ENCODE measurements at regions not wholly inside any gene's neighbourhood (a gene's known extent, or its start where the extent isn't known, plus 50 kb on each side); places are given as distances from the start of the nearest gene placed in this dataset.

DNA sequence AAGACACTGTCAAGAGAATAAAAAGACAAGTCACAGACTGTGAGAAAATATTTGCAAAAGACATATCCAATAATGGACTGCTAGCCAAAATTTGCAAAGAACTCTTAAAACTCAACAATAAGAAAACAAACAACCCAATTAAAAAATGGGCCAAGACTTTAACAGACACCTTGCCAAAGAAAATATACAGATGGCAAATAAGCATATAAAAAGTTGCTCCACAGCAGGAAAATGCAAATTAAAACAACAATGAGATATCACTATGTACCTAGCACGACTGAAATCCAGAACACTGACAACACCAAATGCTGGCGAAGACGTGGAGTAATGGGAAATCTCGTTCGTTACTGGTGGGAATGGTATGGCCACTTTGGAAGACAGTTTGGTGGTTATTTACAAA is 228.9 kb downstream of the TTC8 start:
- TF ChIP-seq SIN3A (IDR thresholded peaks at IDR 0.05; ENCODE audit: borderline replicate concordance, insufficient read depth, low read length), result no peak
- TF ChIP-seq TAF1 (IDR thresholded peaks at IDR 0.05; ENCODE audit: borderline replicate concordance, insufficient read depth, low read length), result no peak
- TF ChIP-seq POLR2AphosphoS5 (IDR thresholded peaks at IDR 0.05; ENCODE audit: low read depth, low read length), result no peak
- TF ChIP-seq, protein P1, sequence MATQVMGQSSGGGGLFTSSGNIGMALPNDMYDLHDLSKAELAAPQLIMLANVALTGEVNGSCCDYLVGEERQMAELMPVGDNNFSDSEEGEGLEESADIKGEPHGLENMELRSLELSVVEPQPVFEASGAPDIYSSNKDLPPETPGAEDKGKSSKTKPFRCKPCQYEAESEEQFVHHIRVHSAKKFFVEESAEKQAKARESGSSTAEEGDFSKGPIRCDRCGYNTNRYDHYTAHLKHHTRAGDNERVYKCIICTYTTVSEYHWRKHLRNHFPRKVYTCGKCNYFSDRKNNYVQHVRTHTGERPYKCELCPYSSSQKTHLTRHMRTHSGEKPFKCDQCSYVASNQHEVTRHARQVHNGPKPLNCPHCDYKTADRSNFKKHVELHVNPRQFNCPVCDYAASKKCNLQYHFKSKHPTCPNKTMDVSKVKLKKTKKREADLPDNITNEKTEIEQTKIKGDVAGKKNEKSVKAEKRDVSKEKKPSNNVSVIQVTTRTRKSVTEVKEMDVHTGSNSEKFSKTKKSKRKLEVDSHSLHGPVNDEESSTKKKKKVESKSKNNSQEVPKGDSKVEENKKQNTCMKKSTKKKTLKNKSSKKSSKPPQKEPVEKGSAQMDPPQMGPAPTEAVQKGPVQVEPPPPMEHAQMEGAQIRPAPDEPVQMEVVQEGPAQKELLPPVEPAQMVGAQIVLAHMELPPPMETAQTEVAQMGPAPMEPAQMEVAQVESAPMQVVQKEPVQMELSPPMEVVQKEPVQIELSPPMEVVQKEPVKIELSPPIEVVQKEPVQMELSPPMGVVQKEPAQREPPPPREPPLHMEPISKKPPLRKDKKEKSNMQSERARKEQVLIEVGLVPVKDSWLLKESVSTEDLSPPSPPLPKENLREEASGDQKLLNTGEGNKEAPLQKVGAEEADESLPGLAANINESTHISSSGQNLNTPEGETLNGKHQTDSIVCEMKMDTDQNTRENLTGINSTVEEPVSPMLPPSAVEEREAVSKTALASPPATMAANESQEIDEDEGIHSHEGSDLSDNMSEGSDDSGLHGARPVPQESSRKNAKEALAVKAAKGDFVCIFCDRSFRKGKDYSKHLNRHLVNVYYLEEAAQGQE (IDR thresholded peaks at IDR 0.05; ENCODE audit: insufficient read depth in 1 of 2, low read depth in 2 of 2, low read length in 2 of 2), result no peak
- no peak for TF ChIP-seq FOXP2 (optimal IDR thresholded peaks at IDR 0.05; ENCODE audit: borderline replicate concordance, extremely low read depth, extremely low read length, insufficient read depth)

GRCh38 chr14:89056394-89056793 is 231.9 kb downstream of the TTC8 start:
- TF ChIP-seq TAF1 (IDR thresholded peaks at IDR 0.05; ENCODE audit: borderline replicate concordance, insufficient read depth, low read length) (no peak), POLR2AphosphoS5 (IDR thresholded peaks at IDR 0.05; ENCODE audit: low read depth, low read length) (no peak), FOXP2 (optimal IDR thresholded peaks at IDR 0.05; ENCODE audit: borderline replicate concordance, extremely low read depth, extremely low read length, insufficient read depth) (no peak), SIN3A (IDR thresholded peaks at IDR 0.05; ENCODE audit: borderline replicate concordance, insufficient read depth, low read length) (no peak)
- TF ChIP-seq, protein P1 (IDR thresholded peaks at IDR 0.05; ENCODE audit: insufficient read depth in 1 of 2, low read depth in 2 of 2, low read length in 2 of 2), result no peak

- TF ChIP-seq SIN3A (IDR thresholded peaks at IDR 0.05; ENCODE audit: borderline replicate concordance, insufficient read depth, low read length) (no peak), TAF1 (IDR thresholded peaks at IDR 0.05; ENCODE audit: borderline replicate concordance, insufficient read depth, low read length) (no peak), POLR2AphosphoS5 (IDR thresholded peaks at IDR 0.05; ENCODE audit: low read depth, low read length) (no peak)
These were observed 234.2 kb downstream of the TTC8 start for GRCh38 chr14:89058697-89059096.

DNA sequence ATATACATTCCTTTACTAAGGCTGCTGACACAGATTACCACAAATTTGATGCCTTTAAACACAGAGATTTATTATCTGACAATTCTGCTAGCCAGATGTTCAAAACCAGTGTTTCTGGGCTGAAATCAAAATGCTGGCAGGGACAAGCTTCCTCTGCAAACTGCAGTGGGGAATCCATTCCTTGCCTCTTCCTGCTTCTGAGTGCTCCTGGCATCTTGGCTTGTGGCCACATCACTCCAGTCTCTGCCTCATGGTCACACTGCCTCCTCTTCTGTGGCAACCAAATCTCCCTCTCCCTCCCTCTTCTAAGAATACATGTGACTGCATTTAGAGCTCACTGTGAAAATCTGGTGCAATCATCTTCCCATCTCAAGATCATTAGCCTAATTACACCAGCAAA is 235.7 kb downstream of the TTC8 start:
- no peak for TF ChIP-seq SIN3A (IDR thresholded peaks at IDR 0.05; ENCODE audit: borderline replicate concordance, insufficient read depth, low read length)
- TF ChIP-seq FOXP2 (optimal IDR thresholded peaks at IDR 0.05; ENCODE audit: borderline replicate concordance, extremely low read depth, extremely low read length, insufficient read depth), result no peak
- TF ChIP-seq TAF1 (IDR thresholded peaks at IDR 0.05; ENCODE audit: borderline replicate concordance, insufficient read depth, low read length), result no peak

DNA sequence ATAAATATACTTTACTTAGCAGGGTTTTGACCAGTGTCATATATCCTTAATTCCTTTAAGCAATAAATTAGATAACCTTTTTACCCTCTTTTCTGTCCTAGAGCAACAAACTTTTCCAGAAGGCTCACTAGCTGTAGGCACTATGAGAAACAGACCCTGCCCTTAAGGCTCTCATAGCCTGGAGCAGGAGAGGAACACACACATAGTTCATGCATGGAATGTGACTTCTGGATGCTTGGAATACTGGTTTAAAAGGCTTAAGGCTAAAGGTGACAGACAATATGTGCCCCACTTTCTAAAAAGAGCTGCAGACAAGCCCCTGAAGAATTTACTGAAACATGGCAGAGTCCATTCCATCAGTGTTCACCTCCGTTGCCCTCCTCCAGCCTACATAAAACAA is 237.2 kb downstream of the TTC8 start:
- TF ChIP-seq TAF1 (IDR thresholded peaks at IDR 0.05; ENCODE audit: borderline replicate concordance, insufficient read depth, low read length), result no peak

GRCh38 chr14:89065879-89066278 is 241.4 kb downstream of the TTC8 start:
- TF ChIP-seq, protein P1 (IDR thresholded peaks at IDR 0.05; ENCODE audit: insufficient read depth in 1 of 2, low read depth in 2 of 2, low read length in 2 of 2), result no peak
- no peak for TF ChIP-seq FOXP2 (optimal IDR thresholded peaks at IDR 0.05; ENCODE audit: borderline replicate concordance, extremely low read depth, extremely low read length, insufficient read depth)
- no peak for TF ChIP-seq POLR2AphosphoS5 (IDR thresholded peaks at IDR 0.05; ENCODE audit: low read depth, low read length)

DNA sequence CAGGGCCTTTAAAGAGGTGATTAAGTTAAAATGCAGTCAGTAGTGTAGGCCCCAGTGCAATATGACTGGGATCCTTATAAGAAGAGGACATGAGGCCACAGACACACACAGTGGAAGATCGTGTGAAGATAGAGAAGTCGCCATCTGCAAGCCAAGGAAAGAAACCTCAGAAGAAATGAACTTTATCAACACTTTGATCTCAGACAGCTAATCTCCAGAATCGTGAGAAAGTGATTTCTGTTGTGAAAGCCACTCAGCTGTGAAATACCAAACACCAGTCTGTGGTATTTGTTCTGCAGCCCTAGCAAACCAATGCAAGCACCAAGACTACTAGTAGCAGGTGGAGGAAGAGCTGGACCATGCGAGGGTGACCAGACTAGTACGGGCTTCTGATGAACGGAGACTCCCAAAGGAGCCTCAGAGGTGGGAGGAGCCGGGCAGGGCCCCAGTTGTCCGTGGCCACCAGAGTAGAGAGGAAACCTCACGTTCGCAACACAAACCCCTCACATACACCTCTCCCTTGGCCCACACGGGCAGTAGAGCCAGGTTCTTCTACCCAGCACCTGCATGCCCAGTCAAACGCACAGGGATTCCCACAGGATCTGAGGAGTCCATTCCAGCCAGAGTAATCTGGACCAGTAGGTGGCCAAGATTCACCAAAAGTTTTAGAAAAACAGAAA is 243.0 kb downstream of the TTC8 start:
- TF ChIP-seq, protein P1 (IDR thresholded peaks at IDR 0.05; ENCODE audit: insufficient read depth in 1 of 2, low read depth in 2 of 2, low read length in 2 of 2), result no peak
- no peak for TF ChIP-seq TAF1 (IDR thresholded peaks at IDR 0.05; ENCODE audit: borderline replicate concordance, insufficient read depth, low read length)
- no peak for TF ChIP-seq SIN3A (IDR thresholded peaks at IDR 0.05; ENCODE audit: borderline replicate concordance, insufficient read depth, low read length)
